ENCODE measurements at regions not wholly inside any gene's neighbourhood (a gene's known extent, or its start where the extent isn't known, plus 50 kb on each side); places are given as distances from the start of the nearest gene placed in this dataset.
"Not testable (repeated sequence)": the region's sequence is repeated elsewhere in the genome, so short reads cannot be mapped to it uniquely, and the experiment has no call there.

- DNase-seq (ENCODE audit: low spot score) = no peak
Measured at GRCh38 chr13:109272595-109273325, 513.6 kb downstream of the IRS2 start.

GRCh38 chr13:109271555-109272541 is 514.5 kb downstream of the IRS2 start:
- DNase-seq (ENCODE audit: low spot score) = no peak

- no peak for DNase-seq (ENCODE audit: low spot score)
Measured at GRCh38 chr13:109271061-109271460, 515.3 kb downstream of the IRS2 start.

GRCh38 chr13:109269381-109269780 is 517.0 kb downstream of the IRS2 start:
- DNase-seq (ENCODE audit: low spot score) = not testable (repeated sequence)

- not testable (repeated sequence) for DNase-seq (ENCODE audit: low spot score)
Measured at GRCh38 chr13:109268492-109268891, 517.9 kb downstream of the IRS2 start.

- DNase-seq (ENCODE audit: low spot score) = not testable (repeated sequence)
Measured at GRCh38 chr13:109267400-109267799, 519.0 kb downstream of the IRS2 start.

GRCh38 chr13:109265438-109265742 is 521.0 kb downstream of the IRS2 start:
- not testable (repeated sequence) for DNase-seq (ENCODE audit: low spot score)

- not testable (repeated sequence) for DNase-seq (ENCODE audit: low spot score)
Measured at GRCh38 chr13:109264603-109265437, 521.6 kb downstream of the IRS2 start.

- DNase-seq (ENCODE audit: low spot score) = not testable (repeated sequence)
Measured at GRCh38 chr13:109257761-109258157, 528.6 kb downstream of the IRS2 start.
